ENCODE measurements at regions not wholly inside any gene's neighbourhood (a gene's known extent, or its start where the extent isn't known, plus 50 kb on each side); places are given as distances from the start of the nearest gene placed in this dataset.
A peak's percentile ranks its signal among the peaks of the same experiment; 100 is the strongest.

DNA sequence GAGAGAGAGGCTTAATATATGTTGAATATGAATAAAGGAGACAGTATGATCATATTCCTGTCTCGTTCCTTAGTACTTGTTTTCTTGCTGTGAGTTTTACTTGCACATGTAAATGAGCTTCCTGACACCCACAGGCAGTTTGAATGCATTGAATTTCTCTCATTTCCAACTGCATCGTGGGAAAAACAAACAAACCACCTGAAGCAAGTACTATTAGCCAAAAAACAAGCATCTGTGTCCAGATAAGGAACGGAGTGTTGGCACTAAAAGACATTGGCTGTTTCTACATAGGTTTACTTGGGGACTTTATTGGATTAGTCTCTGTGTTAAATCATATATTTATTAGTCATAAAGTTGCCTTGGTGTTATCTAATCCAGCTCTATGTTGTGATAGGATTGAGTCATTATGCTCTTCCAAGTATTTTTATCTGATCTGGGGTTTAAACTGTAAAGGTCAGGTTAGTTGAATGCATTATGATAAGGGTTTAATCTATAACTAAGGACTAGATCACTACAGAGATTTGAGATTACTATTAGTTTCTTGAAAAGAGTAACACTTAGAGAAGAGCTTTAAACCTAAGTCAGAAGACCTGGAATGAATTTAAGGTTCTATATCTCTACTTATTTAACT, 339.0 kb upstream of the SPANXN4 start:
- TF ChIP-seq, protein P1, sequence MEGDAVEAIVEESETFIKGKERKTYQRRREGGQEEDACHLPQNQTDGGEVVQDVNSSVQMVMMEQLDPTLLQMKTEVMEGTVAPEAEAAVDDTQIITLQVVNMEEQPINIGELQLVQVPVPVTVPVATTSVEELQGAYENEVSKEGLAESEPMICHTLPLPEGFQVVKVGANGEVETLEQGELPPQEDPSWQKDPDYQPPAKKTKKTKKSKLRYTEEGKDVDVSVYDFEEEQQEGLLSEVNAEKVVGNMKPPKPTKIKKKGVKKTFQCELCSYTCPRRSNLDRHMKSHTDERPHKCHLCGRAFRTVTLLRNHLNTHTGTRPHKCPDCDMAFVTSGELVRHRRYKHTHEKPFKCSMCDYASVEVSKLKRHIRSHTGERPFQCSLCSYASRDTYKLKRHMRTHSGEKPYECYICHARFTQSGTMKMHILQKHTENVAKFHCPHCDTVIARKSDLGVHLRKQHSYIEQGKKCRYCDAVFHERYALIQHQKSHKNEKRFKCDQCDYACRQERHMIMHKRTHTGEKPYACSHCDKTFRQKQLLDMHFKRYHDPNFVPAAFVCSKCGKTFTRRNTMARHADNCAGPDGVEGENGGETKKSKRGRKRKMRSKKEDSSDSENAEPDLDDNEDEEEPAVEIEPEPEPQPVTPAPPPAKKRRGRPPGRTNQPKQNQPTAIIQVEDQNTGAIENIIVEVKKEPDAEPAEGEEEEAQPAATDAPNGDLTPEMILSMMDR (IDR thresholded peaks at IDR 0.05), result no peak
- H3K4me1 Mint-ChIP-seq (ENCODE audit: low read depth), result no peaks in the 10 kb centered on the region
- H3K36me3 Mint-ChIP-seq (ENCODE audit: low read depth), result no peaks in the 10 kb centered on the region
- no peak overlapping the region for H3K27ac Mint-ChIP-seq (ENCODE audit: unreplicated experiment)
- peaks cover 24% of the 10 kb centered on the region for H3K9me3 Mint-ChIP-seq (ENCODE audit: low read depth)
- no peak for DNase-seq (ENCODE audit: low spot score)
- no peaks in the 10 kb centered on the region for H3K27me3 Mint-ChIP-seq (ENCODE audit: low read depth)
- H3K4me3 Mint-ChIP-seq (ENCODE audit: unreplicated experiment), result no peak overlapping the region

DNA sequence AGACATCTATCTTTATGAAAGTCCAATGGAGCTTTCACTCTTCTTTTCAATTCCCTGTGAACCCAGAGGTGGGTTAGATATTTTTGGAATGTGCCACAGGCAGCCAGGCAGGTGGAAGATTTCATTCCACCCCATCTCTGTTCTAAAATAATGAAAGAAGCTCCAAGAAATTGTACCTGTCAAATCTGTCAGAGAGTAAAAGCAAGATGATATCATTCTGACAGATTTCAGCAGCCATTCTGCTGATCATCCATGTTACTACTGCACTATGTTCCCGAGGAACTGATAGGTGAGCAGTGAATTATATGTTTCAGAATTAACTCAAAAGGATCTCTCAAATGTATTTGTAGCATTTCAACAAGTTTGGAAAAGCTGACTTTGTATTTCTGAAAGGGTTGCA, 339.5 kb upstream of the SPANXN4 start:
- Mint-ChIP-seq H3K9me3 (ENCODE audit: low read depth) (peaks cover 20% of the 10 kb centered on the region), H3K36me3 (ENCODE audit: low read depth) (no peaks in the 10 kb centered on the region), H3K4me3 (ENCODE audit: unreplicated experiment) (no peak overlapping the region), H3K27ac (ENCODE audit: unreplicated experiment) (no peak overlapping the region), H3K4me1 (ENCODE audit: low read depth) (no peaks in the 10 kb centered on the region), H3K27me3 (ENCODE audit: low read depth) (no peaks in the 10 kb centered on the region)
- TF ChIP-seq, protein P1 (IDR thresholded peaks at IDR 0.05), result no peak
- DNase-seq (ENCODE audit: low spot score), result no peak

DNA sequence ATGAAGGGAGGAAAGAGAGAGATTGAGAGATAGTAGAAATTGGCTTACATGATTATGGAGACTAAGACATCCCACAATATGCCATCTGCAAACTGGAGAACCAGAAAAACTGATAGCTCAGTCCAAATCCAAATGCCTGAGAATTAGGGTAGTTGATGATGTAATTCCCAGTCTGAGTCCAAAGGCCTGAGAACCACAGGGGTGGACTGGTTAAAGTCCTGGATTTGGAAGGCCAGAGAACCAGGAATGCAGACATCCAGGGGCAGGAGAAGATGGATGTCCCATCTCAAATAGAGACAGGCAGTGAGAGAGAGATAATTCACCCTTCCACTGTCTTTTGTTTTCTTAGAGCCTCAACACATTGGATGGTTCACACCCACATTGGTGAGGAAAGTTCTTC, 345.7 kb upstream of the SPANXN4 start:
- no peaks in the 10 kb centered on the region for H3K36me3 Mint-ChIP-seq (ENCODE audit: low read depth)
- TF ChIP-seq, protein P1 (IDR thresholded peaks at IDR 0.05), result no peak
- no peaks in the 10 kb centered on the region for H3K27me3 Mint-ChIP-seq (ENCODE audit: low read depth)
- no peak for DNase-seq (ENCODE audit: low spot score)
- H3K27ac Mint-ChIP-seq (ENCODE audit: unreplicated experiment), result no peak overlapping the region
- H3K9me3 Mint-ChIP-seq (ENCODE audit: low read depth), result peaks cover 44% of the 10 kb centered on the region
- H3K4me3 Mint-ChIP-seq (ENCODE audit: unreplicated experiment), result no peak overlapping the region
- H3K4me1 Mint-ChIP-seq (ENCODE audit: low read depth), result no peaks in the 10 kb centered on the region

DNA sequence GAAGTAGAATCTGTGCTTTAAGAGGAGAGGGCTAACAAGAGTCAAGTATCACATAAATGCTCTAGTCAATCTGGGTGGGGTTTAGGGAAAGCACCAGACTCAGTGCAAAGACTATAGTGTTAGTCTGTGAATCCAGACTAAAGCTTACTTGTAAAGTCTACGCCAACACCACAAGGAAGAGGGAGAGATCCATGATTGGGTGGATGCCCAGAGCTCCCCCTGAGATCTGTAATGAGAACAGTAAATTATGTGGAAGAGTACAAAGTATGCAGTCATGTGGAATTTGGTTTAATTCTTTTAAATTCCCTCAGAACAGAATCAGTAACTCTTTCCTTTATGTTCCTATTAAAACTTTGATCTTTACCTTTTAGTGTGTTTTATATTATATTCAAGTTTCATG, 354.7 kb upstream of the SPANXN4 start:
- no peaks in the 10 kb centered on the region for H3K27me3 Mint-ChIP-seq (ENCODE audit: low read depth)
- DNase-seq (ENCODE audit: low spot score), result no peak
- H3K9me3 Mint-ChIP-seq (ENCODE audit: low read depth), result peaks cover 45% of the 10 kb centered on the region
- TF ChIP-seq, protein P1 (IDR thresholded peaks at IDR 0.05), result no peak
- H3K4me1 Mint-ChIP-seq (ENCODE audit: low read depth), result no peaks in the 10 kb centered on the region
- no peak overlapping the region for H3K27ac Mint-ChIP-seq (ENCODE audit: unreplicated experiment)
- H3K4me3 Mint-ChIP-seq (ENCODE audit: unreplicated experiment), result no peak overlapping the region
- H3K36me3 Mint-ChIP-seq (ENCODE audit: low read depth), result no peaks in the 10 kb centered on the region

DNA sequence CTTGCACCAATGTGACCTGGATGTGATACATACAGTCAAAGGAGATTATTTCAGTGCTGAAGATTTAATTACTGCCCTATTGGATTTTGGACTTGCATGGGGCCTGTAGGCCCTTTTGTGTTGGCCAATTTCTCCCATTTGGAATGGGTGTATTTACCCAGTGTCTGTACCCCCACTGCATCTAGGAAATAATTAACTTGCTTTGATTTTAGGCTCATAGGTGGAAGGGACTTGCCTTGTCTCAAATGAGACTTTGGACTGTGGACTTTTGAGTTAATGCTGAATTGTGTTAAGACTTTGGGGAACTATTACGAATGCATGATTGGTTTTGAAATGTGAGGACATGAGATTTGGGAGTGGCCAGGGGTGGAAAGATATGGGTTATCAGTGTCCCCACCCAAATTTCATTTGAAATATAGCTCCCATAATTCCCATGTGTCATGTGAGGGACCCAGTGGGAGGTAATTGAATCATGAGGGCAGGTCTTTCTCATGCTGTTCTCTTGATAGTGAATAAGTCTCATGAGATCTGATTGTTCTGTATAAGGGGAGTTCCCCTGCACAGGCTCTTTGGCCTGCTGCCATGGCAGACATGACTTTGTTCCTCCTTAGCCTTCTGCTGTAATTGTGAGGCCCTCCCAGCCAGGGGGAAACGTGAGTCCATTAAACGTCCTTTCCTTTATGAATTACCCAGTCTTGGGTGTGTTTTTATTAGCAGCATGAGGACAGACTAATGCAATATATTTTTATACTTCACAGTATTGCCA, 362.2 kb upstream of the SPANXN4 start:
- TF ChIP-seq, protein P1 (IDR thresholded peaks at IDR 0.05), result no peak
- peak; percentile 36 for DNase-seq (ENCODE audit: low spot score)
- no peaks in the 10 kb centered on the region for H3K27me3 Mint-ChIP-seq (ENCODE audit: low read depth)
- no peak overlapping the region for H3K27ac Mint-ChIP-seq (ENCODE audit: unreplicated experiment)
- H3K4me3 Mint-ChIP-seq (ENCODE audit: unreplicated experiment), result no peak overlapping the region
- peaks cover 54% of the 10 kb centered on the region for H3K9me3 Mint-ChIP-seq (ENCODE audit: low read depth)
- no peaks in the 10 kb centered on the region for H3K4me1 Mint-ChIP-seq (ENCODE audit: low read depth)
- H3K36me3 Mint-ChIP-seq (ENCODE audit: low read depth), result no peaks in the 10 kb centered on the region

Data from chondrocyte (in vitro differentiated cells).